ENCODE measurements at regions not wholly inside any gene's neighbourhood (a gene's known extent, or its start where the extent isn't known, plus 50 kb on each side); places are given as distances from the start of the nearest gene placed in this dataset.

DNA sequence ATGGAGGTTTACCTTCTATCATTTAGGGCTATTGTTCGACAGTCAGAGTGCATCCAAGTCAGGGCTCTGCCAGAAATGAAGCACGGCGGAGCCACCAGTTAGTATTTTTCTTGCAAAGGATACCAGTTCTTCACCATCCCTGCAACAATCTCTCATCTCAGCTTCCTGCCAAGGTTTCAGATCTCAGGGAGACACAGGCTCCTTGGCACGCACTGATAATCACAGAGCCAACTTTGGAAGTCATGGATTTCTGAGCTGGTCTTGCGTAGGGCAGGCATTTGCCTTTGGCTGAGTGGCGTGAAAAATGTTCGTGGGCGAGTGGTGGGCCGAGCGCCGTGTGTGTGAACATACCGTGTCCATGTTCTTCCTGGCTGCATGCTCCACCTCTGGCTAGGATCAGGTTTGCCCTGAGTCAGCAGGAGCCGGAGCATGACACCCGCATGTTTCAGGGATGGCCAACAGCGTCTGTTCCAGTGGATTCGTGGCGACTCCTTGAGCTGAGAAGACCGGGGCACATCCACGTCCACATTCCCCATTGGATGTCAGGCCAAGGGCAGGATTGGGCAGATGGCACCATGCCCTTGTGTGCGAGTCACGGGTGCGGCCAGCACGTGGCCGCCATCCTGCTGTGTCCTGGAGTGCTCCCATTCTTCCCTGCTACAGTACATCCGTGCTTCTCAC lies 118.5 kb upstream of the C1orf174 start:
- TF ChIP-seq, protein P1, sequence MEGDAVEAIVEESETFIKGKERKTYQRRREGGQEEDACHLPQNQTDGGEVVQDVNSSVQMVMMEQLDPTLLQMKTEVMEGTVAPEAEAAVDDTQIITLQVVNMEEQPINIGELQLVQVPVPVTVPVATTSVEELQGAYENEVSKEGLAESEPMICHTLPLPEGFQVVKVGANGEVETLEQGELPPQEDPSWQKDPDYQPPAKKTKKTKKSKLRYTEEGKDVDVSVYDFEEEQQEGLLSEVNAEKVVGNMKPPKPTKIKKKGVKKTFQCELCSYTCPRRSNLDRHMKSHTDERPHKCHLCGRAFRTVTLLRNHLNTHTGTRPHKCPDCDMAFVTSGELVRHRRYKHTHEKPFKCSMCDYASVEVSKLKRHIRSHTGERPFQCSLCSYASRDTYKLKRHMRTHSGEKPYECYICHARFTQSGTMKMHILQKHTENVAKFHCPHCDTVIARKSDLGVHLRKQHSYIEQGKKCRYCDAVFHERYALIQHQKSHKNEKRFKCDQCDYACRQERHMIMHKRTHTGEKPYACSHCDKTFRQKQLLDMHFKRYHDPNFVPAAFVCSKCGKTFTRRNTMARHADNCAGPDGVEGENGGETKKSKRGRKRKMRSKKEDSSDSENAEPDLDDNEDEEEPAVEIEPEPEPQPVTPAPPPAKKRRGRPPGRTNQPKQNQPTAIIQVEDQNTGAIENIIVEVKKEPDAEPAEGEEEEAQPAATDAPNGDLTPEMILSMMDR (IDR thresholded peaks at IDR 0.05): no peak
- no peak for TF ChIP-seq POLR2A (IDR thresholded peaks at IDR 0.05)
- WGBS, 2 donors: 87 to 89% methylated on average over 25 of the region's 25 CpGs
- DNase-seq: no peak
- Histone ChIP-seq H3K36me3 (ENCODE audit: low read depth, missing control alignments) (no peaks in the 10 kb centered on the region), H3K9me3 (no peaks in the 10 kb centered on the region), H3K4me3 (no peak overlapping the region), H3K27ac (no peak overlapping the region), H3K4me1 (peaks cover 7% of the 10 kb centered on the region), H3K27me3 (no peaks in the 10 kb centered on the region)
- intact Hi-C loops (cut with DNase I; ENCODE audit: low total_unique reads): no loop called here

DNA sequence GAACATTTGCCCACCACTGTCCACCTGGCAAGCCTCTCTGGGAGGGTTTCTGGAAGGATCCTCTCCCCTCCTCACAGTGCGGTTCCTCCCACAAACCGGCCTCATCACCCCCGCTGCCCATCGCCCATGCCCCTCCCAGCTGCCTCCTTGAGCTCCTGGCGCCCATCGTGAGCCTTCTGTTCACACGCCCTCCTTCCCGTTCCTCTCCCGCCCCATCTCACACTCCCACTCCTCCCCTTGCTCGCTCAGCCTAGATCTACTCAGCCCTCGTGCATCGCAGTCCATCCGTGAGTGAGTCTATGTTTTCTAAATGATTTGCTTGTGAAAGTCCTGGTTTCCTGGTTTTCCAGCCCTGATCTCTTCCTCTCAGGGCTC lies 119.1 kb upstream of the C1orf174 start:
- H3K27ac ChIP-seq: no peak overlapping the region
- intact Hi-C loops (cut with DNase I; ENCODE audit: low total_unique reads): no loop called here
- H3K4me1 ChIP-seq: peaks cover 7% of the 10 kb centered on the region
- H3K9me3 ChIP-seq: no peaks in the 10 kb centered on the region
- no peak overlapping the region for H3K4me3 ChIP-seq
- WGBS, 2 donors: 47 to 65% methylated on average over 13 of the region's 13 CpGs
- no peak for TF ChIP-seq POLR2A (IDR thresholded peaks at IDR 0.05)
- TF ChIP-seq, protein P1 (IDR thresholded peaks at IDR 0.05): no peak
- DNase-seq: no peak
- no peaks in the 10 kb centered on the region for H3K36me3 ChIP-seq (ENCODE audit: low read depth, missing control alignments)
- no peaks in the 10 kb centered on the region for H3K27me3 ChIP-seq

DNA sequence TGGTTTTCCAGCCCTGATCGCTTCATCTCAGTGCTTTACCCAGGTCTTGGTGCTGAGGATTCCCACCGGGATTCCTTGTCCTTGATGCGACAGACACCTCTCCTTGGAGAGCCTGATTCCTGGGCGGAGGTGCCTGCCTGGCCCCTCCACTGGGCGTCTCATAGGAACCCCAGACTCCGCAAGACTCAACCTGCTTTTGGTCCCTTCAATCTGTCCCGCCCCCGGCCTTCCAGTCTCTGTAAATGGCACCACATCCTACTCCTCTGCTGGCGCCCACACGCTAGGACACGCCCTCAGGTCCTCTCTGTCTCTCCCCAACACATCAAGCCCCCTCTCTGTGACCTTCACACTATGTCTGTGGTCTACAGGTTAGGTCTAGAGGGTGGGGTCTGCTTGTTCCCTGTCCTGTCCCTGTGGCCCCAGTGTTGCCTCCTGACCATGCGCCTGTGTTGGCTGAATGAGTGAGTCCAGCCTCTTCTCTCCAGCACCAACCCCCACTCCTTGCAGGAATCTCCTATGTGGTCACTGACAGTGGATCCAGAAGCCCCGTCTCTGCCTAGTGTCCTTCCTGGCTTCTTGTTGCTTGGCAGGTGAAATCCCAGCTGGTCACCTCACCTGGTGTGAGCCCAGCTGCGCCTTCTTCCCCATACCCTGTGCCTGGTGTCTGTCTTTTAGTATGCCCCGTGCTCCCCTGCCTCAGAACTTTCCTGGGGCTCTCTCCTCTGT lies 119.7 kb upstream of the C1orf174 start:
- no peaks in the 10 kb centered on the region for H3K27me3 ChIP-seq
- H3K27ac ChIP-seq: no peak overlapping the region
- no peak for DNase-seq
- H3K4me1 ChIP-seq: peaks cover 7% of the 10 kb centered on the region
- TF ChIP-seq POLR2A (IDR thresholded peaks at IDR 0.05): no peak
- TF ChIP-seq, protein P1 (IDR thresholded peaks at IDR 0.05): no peak
- no peaks in the 10 kb centered on the region for H3K9me3 ChIP-seq
- WGBS, 2 donors: 82 to 93% methylated on average over 14 to 15 of the region's 15 CpGs
- no peaks in the 10 kb centered on the region for H3K36me3 ChIP-seq (ENCODE audit: low read depth, missing control alignments)
- no peak overlapping the region for H3K4me3 ChIP-seq
- intact Hi-C loops (cut with DNase I; ENCODE audit: low total_unique reads): no loop called here

DNA sequence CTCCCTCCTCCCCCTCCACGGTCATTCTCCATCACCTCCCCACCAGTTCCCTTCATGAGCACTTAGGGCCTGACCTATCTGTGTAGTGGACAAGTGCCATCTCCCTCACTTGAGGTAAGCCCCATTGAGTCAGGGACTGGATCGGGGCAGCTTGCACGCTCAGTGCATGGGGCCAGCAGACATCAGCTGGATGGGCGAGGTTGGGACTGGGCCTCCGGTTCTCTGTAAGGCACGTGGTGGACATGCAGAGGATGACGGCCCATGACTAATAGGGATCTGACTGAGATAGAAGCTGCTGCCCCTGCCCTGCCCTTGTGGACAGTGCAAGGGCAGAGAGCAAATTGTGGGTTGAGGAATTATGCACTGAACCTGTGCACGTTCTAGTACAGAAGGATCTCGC lies 120.4 kb upstream of the C1orf174 start:
- TF ChIP-seq, protein P1 (IDR thresholded peaks at IDR 0.05): no peak
- TF ChIP-seq POLR2A (IDR thresholded peaks at IDR 0.05): no peak
- no peak overlapping the region for H3K27ac ChIP-seq
- no peaks in the 10 kb centered on the region for H3K27me3 ChIP-seq
- WGBS, 2 donors: 66 to 90% methylated on average over 5 to 9 of the region's 9 CpGs
- DNase-seq: no peak
- no peak overlapping the region for H3K4me3 ChIP-seq
- H3K4me1 ChIP-seq: peaks cover 7% of the 10 kb centered on the region
- intact Hi-C loops (cut with DNase I; ENCODE audit: low total_unique reads): no loop called here
- H3K36me3 ChIP-seq (ENCODE audit: low read depth, missing control alignments): no peaks in the 10 kb centered on the region
- H3K9me3 ChIP-seq: no peaks in the 10 kb centered on the region
